GM06990 (cell line): ENCODE measurements at regions not wholly inside any gene's neighbourhood (a gene's known extent, or its start where the extent isn't known, plus 50 kb on each side); places are given as distances from the start of the nearest gene placed in this dataset.

Experiments used
- DNase-seq: peaks from one replicate; pipeline ENCODE4 v3.0.0-alpha.2; 2011; ENCODE audit not compliant: insufficient read length; ENCODE audit errors: extremely low read depth
- H3K27me3 ChIP-seq: replicated peaks from 2 replicates; pipeline ENCODE4 v1.6.0; 2011; ENCODE audit warnings: low read length; ENCODE audit not compliant: control insufficient read depth, insufficient read depth
- H3K36me3 ChIP-seq: 2 replicates; pipeline ENCODE4 v1.5.1; 2011; ENCODE audit warnings: low read length; ENCODE audit not compliant: control insufficient read depth, insufficient read depth
- H3K4me3 ChIP-seq: replicated peaks from 2 replicates; pipeline ENCODE4 v1.5.1; 2011; ENCODE audit warnings: low read depth, mild to moderate bottlenecking, control low read depth, low read length
- CTCF ChIP-seq: IDR thresholded peaks from 2 replicates; pipeline ENCODE4 v1.5.1; 2011; ENCODE audit warnings: low read length, control low read depth, mild to moderate bottlenecking, inconsistent platforms; ENCODE audit not compliant: insufficient read depth, poor library complexity, severe bottlenecking

DNA sequence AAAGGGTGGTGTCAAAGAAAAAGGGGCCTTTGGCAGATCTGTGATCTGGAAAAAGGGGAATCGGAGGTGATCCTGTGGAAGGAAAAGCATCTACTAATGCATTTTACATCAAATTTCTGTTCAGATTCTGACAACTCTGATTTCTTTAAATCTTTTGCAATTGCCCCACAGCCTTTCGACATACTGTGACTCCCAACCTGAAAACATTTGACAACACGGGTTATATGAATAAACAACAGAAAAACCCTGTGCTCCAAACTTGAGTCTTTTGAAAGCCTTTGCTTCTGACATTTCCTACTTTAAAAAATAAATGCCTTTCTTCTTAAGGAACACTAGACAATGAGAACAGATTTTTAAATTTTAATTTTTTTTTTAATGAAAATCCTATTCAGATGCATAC is 231.9 kb upstream of the HMGA2 start:
- Histone ChIP-seq H3K4me3 (no peak overlapping the region), H3K27me3 (no peaks in the 10 kb centered on the region), H3K36me3 (no peaks in the 10 kb centered on the region)
- no peak for DNase-seq
- no peak for TF ChIP-seq CTCF

DNA sequence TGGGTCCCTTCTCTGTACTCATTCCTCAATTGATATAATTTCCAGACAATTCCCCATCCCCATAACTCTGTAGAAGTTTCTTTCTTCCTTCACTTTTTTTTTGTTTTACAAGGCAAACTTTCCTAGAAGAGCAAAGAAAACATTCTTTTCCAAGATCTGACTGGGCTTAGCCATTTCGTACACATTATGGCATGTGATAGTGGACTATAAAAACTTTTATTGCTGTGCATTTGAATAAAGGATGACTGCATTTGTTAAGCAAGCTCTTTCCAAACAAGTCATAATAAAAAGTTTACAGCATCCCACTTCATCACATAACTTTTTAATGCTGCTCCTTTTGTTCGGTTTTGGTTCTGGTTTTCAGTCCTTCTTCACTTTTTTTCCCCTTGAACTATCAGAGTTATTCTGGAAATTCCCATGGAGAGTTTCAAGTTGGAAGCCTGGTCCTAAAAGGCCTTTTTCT is 231.0 kb upstream of the HMGA2 start:
- H3K36me3 ChIP-seq = no peaks in the 10 kb centered on the region
- TF ChIP-seq CTCF = no peak
- no peak overlapping the region for H3K4me3 ChIP-seq
- no peak for DNase-seq
- H3K27me3 ChIP-seq = no peaks in the 10 kb centered on the region

DNA sequence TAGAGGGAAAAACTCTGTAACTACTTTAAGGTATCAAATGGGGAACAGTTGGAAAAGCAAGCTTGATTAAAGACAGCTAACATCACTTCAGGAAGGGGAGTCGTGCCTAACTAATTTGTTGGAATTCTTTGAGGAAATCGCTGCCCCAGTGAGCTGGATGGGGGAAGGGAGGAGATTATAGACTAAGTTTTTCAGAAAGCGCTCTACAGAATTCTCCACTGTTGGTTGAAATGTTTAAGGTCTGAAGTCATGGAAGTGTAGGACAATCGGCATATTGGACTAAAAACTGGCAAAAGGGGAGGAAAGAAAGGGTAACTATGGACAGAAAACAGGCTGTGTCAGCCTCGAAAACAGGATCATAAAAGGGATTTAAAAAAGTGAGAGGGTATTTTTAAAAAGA is 229.9 kb upstream of the HMGA2 start:
- Histone ChIP-seq H3K27me3 (no peaks in the 10 kb centered on the region), H3K36me3 (no peaks in the 10 kb centered on the region), H3K4me3 (no peak overlapping the region)
- no peak for TF ChIP-seq CTCF
- no peak for DNase-seq

- TF ChIP-seq CTCF = no peak
- no peak for DNase-seq
- Histone ChIP-seq H3K27me3 (no peaks in the 10 kb centered on the region), H3K4me3 (no peak overlapping the region), H3K36me3 (no peaks in the 10 kb centered on the region)
Observed at GRCh38 chr12:65595016-65595560, 229.2 kb upstream of the HMGA2 start.

- no peak for TF ChIP-seq CTCF
- DNase-seq = no peak
- Histone ChIP-seq H3K36me3 (no peaks in the 10 kb centered on the region), H3K4me3 (no peak overlapping the region), H3K27me3 (no peaks in the 10 kb centered on the region)
Observed at GRCh38 chr12:65596514-65597091, 227.7 kb upstream of the HMGA2 start.

- Histone ChIP-seq H3K4me3 (no peak overlapping the region), H3K27me3 (no peaks in the 10 kb centered on the region), H3K36me3 (no peaks in the 10 kb centered on the region)
- DNase-seq = no peak
- TF ChIP-seq CTCF = no peak
Observed at GRCh38 chr12:65597527-65597926, 226.8 kb upstream of the HMGA2 start.
